IPS-NIHi7 (cell line): ENCODE measurements at regions not wholly inside any gene's neighbourhood (a gene's known extent, or its start where the extent isn't known, plus 50 kb on each side); places are given as distances from the start of the nearest gene placed in this dataset.
A peak's percentile ranks its signal among the peaks of the same experiment; 100 is the strongest.

Experiments
- DNase-seq: peaks from one replicate; pipeline ENCODE4 v3.0.0; 2012; ENCODE audit warnings: mixed read lengths; ENCODE audit errors: extremely low spot score

- no peak for DNase-seq
Observed at GRCh38 chr2:76579911-76580310, 869.2 kb upstream of the GCFC2 start.

- DNase-seq = no peak
Observed at GRCh38 chr2:76572981-76573380, 862.3 kb upstream of the GCFC2 start.

- no peak for DNase-seq
Observed at GRCh38 chr2:76569819-76570218, 859.1 kb upstream of the GCFC2 start.

- no peak for DNase-seq
Observed at GRCh38 chr2:76567478-76567877, 856.8 kb upstream of the GCFC2 start.

GRCh38 chr2:76564734-76565133, 854.0 kb upstream of the GCFC2 start:
- DNase-seq = no peak

- no peak for DNase-seq
Observed at GRCh38 chr2:76563730-76564129, 853.0 kb upstream of the GCFC2 start.

- DNase-seq = no peak
Observed at GRCh38 chr2:76558157-76558556, 847.4 kb upstream of the GCFC2 start.

- no peak for DNase-seq
Observed at GRCh38 chr2:76556018-76556417, 845.3 kb upstream of the GCFC2 start.

GRCh38 chr2:76546207-76546606, 835.5 kb upstream of the GCFC2 start:
- DNase-seq = no peak

- no peak for DNase-seq
Observed at GRCh38 chr2:76544901-76545300, 834.2 kb upstream of the GCFC2 start.

- no peak for DNase-seq
Observed at GRCh38 chr2:76517574-76517909, 806.8 kb upstream of the GCFC2 start.

GRCh38 chr2:76516861-76517573, 806.3 kb upstream of the GCFC2 start:
- DNase-seq = no peak

GRCh38 chr2:76512201-76512820, 801.6 kb upstream of the GCFC2 start:
- DNase-seq = no peak

- DNase-seq = no peak
Observed at GRCh38 chr2:76506538-76506937, 795.8 kb upstream of the GCFC2 start.

- DNase-seq = no peak
Observed at GRCh38 chr2:76501641-76502040, 790.9 kb upstream of the GCFC2 start.

- DNase-seq = no peak
Observed at GRCh38 chr2:76498360-76498759, 787.6 kb upstream of the GCFC2 start.

- no peak for DNase-seq
Observed at GRCh38 chr2:76491503-76491902, 780.8 kb upstream of the GCFC2 start.

GRCh38 chr2:76478266-76479035, 767.7 kb upstream of the GCFC2 start:
- DNase-seq = no peak

GRCh38 chr2:76472946-76473345, 762.2 kb upstream of the GCFC2 start:
- DNase-seq = no peak

GRCh38 chr2:76469066-76469465, 758.4 kb upstream of the GCFC2 start:
- no peak for DNase-seq

GRCh38 chr2:76467326-76467725, 756.6 kb upstream of the GCFC2 start:
- DNase-seq = no peak

- DNase-seq = peak; percentile 14
Observed at GRCh38 chr2:76464310-76464709, 753.6 kb upstream of the GCFC2 start.

- DNase-seq = no peak
Observed at GRCh38 chr2:76461431-76461830, 750.7 kb upstream of the GCFC2 start.
